ENCODE measurements at regions not wholly inside any gene's neighbourhood (a gene's known extent, or its start where the extent isn't known, plus 50 kb on each side); places are given as distances from the start of the nearest gene placed in this dataset.
A peak's percentile ranks its signal among the peaks of the same experiment; 100 is the strongest.

DNA sequence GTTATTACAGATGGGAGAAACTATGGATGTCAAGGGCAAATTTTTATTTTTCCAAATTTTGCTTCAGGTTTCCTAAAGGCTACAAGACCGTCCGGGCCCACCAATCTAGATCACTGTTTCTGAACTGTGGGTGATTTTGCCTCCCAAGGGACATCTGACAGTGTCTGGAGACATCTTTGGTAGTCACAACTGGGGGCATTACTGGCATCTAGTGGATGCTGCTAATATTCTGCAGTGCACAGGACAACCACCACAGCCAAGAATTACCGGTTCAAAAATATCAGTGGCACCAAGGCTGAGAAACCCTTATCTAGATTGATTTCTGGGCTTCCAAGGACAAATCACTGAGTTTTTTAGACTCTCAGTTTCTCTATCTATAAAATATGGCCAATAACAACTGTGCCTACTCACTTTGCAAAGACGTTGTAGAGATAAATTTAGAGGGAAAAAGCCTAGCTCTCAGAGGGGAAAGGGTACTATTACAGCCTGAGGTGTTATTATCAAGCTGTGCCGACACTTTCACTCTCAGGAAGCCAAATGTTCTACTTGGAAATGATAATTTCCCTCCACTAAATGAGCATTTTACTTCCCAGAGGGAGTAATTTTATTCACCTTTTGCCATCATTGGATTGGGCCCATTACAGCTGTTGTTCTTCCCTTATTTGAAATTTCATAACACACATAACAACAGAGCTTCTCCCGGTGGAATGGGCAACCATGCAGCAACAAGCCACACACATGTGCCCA lies 442.1 kb downstream of the CENPC start:
- TF ChIP-seq, protein P1, sequence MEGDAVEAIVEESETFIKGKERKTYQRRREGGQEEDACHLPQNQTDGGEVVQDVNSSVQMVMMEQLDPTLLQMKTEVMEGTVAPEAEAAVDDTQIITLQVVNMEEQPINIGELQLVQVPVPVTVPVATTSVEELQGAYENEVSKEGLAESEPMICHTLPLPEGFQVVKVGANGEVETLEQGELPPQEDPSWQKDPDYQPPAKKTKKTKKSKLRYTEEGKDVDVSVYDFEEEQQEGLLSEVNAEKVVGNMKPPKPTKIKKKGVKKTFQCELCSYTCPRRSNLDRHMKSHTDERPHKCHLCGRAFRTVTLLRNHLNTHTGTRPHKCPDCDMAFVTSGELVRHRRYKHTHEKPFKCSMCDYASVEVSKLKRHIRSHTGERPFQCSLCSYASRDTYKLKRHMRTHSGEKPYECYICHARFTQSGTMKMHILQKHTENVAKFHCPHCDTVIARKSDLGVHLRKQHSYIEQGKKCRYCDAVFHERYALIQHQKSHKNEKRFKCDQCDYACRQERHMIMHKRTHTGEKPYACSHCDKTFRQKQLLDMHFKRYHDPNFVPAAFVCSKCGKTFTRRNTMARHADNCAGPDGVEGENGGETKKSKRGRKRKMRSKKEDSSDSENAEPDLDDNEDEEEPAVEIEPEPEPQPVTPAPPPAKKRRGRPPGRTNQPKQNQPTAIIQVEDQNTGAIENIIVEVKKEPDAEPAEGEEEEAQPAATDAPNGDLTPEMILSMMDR (IDR thresholded peaks at IDR 0.05; ENCODE audit: low read depth, low read length, missing control alignments) = no peak
- in situ Hi-C loops (cut with HindIII; ENCODE audit: low sequenced_read_pairs) = no loop called here
- no peak for DNase-seq (ENCODE audit: low read depth)
- no peak overlapping the region for H3K4me3 ChIP-seq (ENCODE audit: low read depth, low read length)

DNA sequence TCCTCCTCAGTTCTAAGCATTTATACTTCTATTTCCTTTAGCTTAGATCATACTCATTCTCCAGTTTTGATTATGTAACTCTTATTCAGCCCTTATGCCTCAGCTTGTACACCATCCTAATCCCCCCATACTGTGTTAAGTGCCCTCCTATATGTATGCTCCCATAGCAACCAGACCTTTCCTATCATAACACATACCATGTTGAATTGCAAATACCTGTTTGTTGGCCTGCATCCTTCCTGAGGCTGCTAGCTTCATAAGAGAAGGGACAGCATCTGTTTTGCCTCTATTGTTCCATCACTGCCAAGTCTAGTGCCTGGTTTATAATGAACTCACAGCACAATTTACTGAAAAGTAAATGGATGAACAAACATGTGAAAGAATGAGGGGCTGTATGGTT lies 443.7 kb downstream of the CENPC start:
- DNase-seq (ENCODE audit: low read depth) = no peak
- TF ChIP-seq, protein P1 (IDR thresholded peaks at IDR 0.05; ENCODE audit: low read depth, low read length, missing control alignments) = no peak
- in situ Hi-C loops (cut with HindIII; ENCODE audit: low sequenced_read_pairs) = no loop called here
- H3K4me3 ChIP-seq (ENCODE audit: low read depth, low read length) = no peak overlapping the region

DNA sequence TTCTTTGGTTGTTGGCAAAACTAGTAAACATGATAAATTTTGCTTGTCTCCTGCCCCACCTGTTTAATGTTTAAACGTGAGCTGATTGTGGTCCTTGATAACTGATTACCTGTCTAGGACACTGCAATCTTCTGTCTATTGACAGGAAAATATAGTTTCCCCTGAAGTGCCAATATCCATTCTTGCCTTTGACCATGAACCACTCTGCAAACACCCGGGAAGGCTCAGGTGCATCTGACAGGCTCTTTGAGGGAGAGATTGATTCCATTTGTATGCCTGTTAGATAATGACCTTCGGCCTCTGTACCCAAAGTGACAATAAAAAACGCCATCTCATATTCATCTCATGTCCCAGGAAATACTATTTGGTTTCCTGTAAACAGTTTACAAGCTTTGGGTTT lies 453.0 kb downstream of the CENPC start:
- no peak for DNase-seq (ENCODE audit: low read depth)
- no peak overlapping the region for H3K4me3 ChIP-seq (ENCODE audit: low read depth, low read length)
- in situ Hi-C loops (cut with HindIII; ENCODE audit: low sequenced_read_pairs) = no loop called here
- TF ChIP-seq, protein P1 (IDR thresholded peaks at IDR 0.05; ENCODE audit: low read depth, low read length, missing control alignments) = no peak

DNA sequence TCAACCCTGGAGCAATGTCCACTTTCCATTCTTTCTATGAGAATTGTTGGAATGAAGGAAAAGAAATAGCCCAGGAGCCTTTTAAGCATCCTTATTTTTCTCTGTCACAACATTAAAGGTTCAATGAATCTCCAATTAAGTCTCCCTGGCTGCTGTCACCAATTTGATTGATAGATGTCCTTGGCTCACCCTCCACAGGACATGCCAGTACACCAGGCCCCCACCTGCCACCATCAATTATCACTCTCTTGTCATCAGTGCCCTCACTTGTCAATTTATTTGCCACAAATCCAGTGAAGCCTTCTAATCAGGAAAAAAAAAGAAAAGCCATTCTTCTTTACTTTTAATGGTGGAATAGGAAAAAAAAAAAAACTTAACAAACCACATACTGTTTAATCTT lies 453.6 kb downstream of the CENPC start:
- no peak for DNase-seq (ENCODE audit: low read depth)
- TF ChIP-seq, protein P1 (IDR thresholded peaks at IDR 0.05; ENCODE audit: low read depth, low read length, missing control alignments) = no peak

DNA sequence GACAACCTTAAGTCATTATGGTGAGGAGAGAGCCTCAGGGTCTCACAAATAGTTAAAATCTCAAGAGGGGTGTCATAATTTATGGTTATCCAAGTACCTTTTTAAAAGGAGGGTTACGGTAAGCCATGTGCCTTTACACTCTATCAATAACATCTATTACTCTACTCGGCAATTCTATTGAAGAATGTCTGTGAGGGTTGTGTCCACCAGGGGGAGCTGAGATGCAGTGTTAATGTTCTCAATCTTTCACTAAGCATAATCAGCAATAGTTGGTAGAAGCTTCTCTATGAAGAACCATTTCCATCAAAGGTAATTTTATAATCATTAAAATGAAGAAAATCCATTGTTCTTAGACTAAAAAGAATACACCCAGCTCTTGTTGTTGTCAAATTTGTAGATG lies 457.4 kb downstream of the CENPC start:
- no peak overlapping the region for H3K4me3 ChIP-seq (ENCODE audit: low read depth, low read length)
- no peak for DNase-seq (ENCODE audit: low read depth)
- in situ Hi-C loops (cut with HindIII; ENCODE audit: low sequenced_read_pairs) = no loop called here

More for the DNA sequence above, 453.6 kb downstream of the CENPC start:
- no peak overlapping the region for H3K4me3 ChIP-seq (ENCODE audit: low read depth, low read length)
- in situ Hi-C loops (cut with HindIII; ENCODE audit: low sequenced_read_pairs) = no loop called here

DNA sequence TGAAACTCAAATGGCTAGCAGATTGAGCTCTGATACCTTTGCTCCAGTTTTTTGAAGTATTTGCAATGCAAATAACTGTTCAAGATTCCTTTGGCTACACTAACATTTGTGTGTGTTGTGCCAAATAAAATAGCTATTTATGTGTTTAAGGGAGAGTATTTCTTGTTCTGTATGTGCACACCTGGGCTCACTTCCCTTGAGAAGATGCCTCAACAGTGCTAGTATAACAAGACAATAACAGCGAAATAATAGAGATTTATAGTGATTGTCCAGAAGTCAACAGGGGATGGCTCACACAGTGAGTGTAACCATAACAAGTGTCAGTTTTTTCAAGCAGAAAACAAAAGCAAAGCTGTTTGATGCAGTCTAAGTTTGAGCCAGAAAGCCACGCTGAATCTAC lies 460.5 kb downstream of the CENPC start:
- DNase-seq (ENCODE audit: low read depth) = no peak
- in situ Hi-C loops (cut with HindIII; ENCODE audit: low sequenced_read_pairs) = no loop called here
- no peak overlapping the region for H3K4me3 ChIP-seq (ENCODE audit: low read depth, low read length)
- TF ChIP-seq, protein P1 (IDR thresholded peaks at IDR 0.05; ENCODE audit: low read depth, low read length, missing control alignments) = no peak

More for the DNA sequence above, 457.4 kb downstream of the CENPC start:
- TF ChIP-seq, protein P1 (IDR thresholded peaks at IDR 0.05; ENCODE audit: low read depth, low read length, missing control alignments) = peak; percentile 14

Measured in astrocyte of the cerebellum (primary cell).